Keratinocyte (primary cell): ENCODE measurements at regions not wholly inside any gene's neighbourhood (a gene's known extent, or its start where the extent isn't known, plus 50 kb on each side); places are given as distances from the start of the nearest gene placed in this dataset.

Experiments
- EZH2 ChIP-seq: IDR thresholded peaks from one replicate; pipeline ENCODE4 v1.6.1; 2012; ENCODE audit warnings: inconsistent platforms, mild to moderate bottlenecking, low read length, moderate library complexity
- TF ChIP-seq, protein P1 (sequence below), 3 experiments: IDR thresholded peaks in 1 of 3; conservative IDR thresholded peaks in 1 of 3; optimal IDR thresholded peaks in 1 of 3; 2 replicates in 2 of 3; 3 replicates in 1 of 3; pipeline versions ENCODE3 to v1.5.1; 2011; ENCODE audit warnings: low read length in 3 of 3, mild to moderate bottlenecking in 3 of 3, moderate library complexity in 2 of 3, control low read depth in 1 of 3, inconsistent platforms in 1 of 3; ENCODE audit not compliant: insufficient read depth in 2 of 3; ENCODE audit errors: extremely low read depth in 1 of 3

GRCh38 chrX:127030016-127030748 lies 210.7 kb downstream of the PRR32 start:
- TF ChIP-seq EZH2 = no peak
- TF ChIP-seq, protein P1, sequence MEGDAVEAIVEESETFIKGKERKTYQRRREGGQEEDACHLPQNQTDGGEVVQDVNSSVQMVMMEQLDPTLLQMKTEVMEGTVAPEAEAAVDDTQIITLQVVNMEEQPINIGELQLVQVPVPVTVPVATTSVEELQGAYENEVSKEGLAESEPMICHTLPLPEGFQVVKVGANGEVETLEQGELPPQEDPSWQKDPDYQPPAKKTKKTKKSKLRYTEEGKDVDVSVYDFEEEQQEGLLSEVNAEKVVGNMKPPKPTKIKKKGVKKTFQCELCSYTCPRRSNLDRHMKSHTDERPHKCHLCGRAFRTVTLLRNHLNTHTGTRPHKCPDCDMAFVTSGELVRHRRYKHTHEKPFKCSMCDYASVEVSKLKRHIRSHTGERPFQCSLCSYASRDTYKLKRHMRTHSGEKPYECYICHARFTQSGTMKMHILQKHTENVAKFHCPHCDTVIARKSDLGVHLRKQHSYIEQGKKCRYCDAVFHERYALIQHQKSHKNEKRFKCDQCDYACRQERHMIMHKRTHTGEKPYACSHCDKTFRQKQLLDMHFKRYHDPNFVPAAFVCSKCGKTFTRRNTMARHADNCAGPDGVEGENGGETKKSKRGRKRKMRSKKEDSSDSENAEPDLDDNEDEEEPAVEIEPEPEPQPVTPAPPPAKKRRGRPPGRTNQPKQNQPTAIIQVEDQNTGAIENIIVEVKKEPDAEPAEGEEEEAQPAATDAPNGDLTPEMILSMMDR (optimal IDR thresholded peaks at IDR 0.05 in 1 of 3, IDR thresholded peaks at IDR 0.05 in 1 of 3, conservative IDR thresholded peaks at IDR 0.05 in 1 of 3; ENCODE audit: extremely low read depth in 1 of 3, insufficient read depth in 2 of 3, low read length in 3 of 3) = no peak
